ENCODE measurements at regions not wholly inside any gene's neighbourhood (a gene's known extent, or its start where the extent isn't known, plus 50 kb on each side); places are given as distances from the start of the nearest gene placed in this dataset.
A peak's percentile ranks its signal among the peaks of the same experiment; 100 is the strongest.

- no peak for DNase-seq
Measured at GRCh38 chr3:27945229-27945628, 223.1 kb upstream of the EOMES start.

- no peak for DNase-seq
Measured at GRCh38 chr3:27960133-27960532, 238.0 kb upstream of the EOMES start.

GRCh38 chr3:27963519-27963918 is 241.4 kb upstream of the EOMES start:
- DNase-seq: no peak

- no peak for DNase-seq
Measured at GRCh38 chr3:27971600-27971999, 249.5 kb upstream of the EOMES start.

- no peak for DNase-seq
Measured at GRCh38 chr3:27976933-27977332, 254.8 kb upstream of the EOMES start.

GRCh38 chr3:27978440-27978839 is 256.3 kb upstream of the EOMES start:
- no peak for DNase-seq

GRCh38 chr3:27985369-27986035 is 255.9 kb upstream of the CMC1 start:
- DNase-seq: no peak

- no peak for DNase-seq
Measured at GRCh38 chr3:27986234-27986879, 255.1 kb upstream of the CMC1 start.

GRCh38 chr3:27990324-27990723 is 251.1 kb upstream of the CMC1 start:
- no peak for DNase-seq

GRCh38 chr3:27990837-27991236 is 250.6 kb upstream of the CMC1 start:
- DNase-seq: no peak

- DNase-seq: peak; percentile 17
Measured at GRCh38 chr3:27993051-27993450, 248.4 kb upstream of the CMC1 start.

GRCh38 chr3:28000608-28001007 is 240.8 kb upstream of the CMC1 start:
- no peak for DNase-seq

- no peak for DNase-seq
Measured at GRCh38 chr3:28008235-28008634, 233.2 kb upstream of the CMC1 start.

- no peak for DNase-seq
Measured at GRCh38 chr3:28012830-28013229, 228.6 kb upstream of the CMC1 start.

GRCh38 chr3:28013864-28014473 is 227.4 kb upstream of the CMC1 start:
- no peak for DNase-seq

- DNase-seq: no peak
Measured at GRCh38 chr3:28018925-28019718, 222.3 kb upstream of the CMC1 start.

- no peak for DNase-seq
Measured at GRCh38 chr3:28019740-28020139, 221.7 kb upstream of the CMC1 start.

GRCh38 chr3:28022916-28023315 is 218.5 kb upstream of the CMC1 start:
- DNase-seq: no peak

- no peak for DNase-seq
Measured at GRCh38 chr3:28028554-28028953, 212.9 kb upstream of the CMC1 start.

- no peak for DNase-seq
Measured at GRCh38 chr3:28033059-28033784, 208.2 kb upstream of the CMC1 start.

GRCh38 chr3:28036599-28037575 is 204.5 kb upstream of the CMC1 start:
- DNase-seq: no peak

- DNase-seq: no peak
Measured at GRCh38 chr3:28039234-28039633, 202.2 kb upstream of the CMC1 start.
